ENCODE measurements at regions not wholly inside any gene's neighbourhood (a gene's known extent, or its start where the extent isn't known, plus 50 kb on each side); places are given as distances from the start of the nearest gene placed in this dataset.

DNA sequence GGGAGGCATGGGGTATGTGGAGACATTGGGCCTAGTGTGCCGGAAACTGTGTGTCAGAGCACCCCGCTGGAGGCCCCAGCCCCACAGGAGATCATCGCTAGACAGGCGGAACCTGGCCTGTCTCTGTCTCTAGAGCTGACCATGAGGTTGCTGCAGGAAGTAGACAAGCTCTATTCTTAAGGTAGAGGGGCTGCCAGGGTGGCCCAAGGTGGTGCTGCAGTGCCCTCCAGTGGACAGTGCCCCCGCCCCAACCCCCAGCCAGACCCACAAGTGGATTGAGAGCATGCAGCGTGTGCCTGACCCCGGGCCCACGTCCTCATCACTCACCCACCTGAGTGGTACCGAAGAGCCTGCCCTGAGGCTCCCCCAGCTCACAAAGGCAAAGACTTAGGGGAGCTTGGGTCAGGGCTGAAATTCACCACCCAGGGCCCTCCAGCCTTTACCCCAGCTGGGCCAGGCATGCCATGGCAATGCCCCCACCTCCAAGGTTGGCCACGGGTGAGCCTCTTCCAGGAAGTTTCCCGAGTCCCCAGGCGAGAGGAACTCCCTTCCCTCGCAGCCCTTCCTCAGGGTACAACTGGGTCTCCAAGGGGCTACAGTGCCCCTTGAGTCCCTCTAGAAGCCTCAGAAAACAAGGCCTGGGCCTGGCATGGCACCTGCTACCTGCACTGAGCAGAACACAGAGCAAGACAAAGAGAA, 155.0 kb downstream of the TTC32 start:
- DNase-seq = no peak

DNA sequence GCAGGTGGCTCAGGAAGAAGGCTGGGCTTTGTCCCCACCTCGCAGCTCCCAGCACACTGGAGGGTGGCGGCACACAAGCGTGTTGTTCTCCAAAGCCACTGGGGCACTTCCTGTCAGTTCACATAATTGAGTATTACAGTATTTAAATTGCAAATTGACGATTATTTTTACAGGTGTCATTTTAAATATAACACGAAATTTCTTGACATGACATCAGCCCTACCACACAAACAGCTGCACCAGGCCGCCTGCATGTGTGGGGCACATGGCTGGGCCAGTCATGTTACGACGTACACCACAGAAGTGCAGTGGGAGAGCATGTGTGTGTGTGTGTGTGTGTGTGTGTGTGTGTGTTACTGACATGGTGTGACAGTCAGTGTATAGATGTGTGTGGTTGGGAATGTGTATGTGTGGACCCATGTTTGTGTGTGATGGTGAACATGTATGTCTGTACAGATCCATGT, 155.6 kb downstream of the TTC32 start:
- DNase-seq = no peak

DNA sequence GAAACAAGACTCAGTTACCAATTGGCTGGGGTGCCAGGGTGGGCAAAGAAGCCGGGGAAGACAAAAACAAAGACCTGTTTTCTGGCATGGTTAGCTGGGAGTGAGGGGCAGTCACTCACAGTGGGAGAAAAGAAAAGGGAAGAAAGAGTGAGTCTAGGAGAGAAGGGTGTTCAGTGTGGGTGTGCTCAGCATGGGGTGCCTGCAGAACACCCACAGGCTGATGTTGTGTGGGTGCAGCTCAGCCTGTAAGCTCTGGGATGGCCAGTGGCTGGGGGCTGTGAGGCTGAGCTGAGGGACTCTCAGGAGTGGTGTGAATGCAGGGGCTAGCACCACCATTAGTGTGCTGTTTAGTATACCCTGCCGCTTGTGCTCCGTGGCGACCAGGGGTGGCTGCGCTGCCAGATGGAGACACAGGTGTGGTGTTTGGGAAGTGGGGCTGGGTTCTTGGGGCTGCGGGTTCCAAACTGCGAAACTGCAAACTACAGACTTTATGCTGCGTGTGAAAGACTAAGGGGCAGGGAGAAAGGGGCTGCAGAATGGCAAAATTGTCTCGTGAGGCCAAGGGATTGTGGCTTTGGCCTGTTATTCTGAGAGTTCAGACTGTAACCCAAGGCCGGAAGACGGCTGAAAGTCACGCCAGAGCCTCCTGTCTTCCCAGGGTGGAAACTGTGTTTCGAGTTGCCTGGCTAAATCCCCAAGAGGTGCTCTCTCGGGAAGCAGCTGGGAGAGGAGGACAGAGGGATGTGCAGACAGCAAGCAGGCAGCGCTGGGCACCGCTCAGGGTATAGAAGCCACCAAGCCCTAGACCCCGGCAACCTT, 156.3 kb downstream of the TTC32 start:
- DNase-seq = no peak

DNA sequence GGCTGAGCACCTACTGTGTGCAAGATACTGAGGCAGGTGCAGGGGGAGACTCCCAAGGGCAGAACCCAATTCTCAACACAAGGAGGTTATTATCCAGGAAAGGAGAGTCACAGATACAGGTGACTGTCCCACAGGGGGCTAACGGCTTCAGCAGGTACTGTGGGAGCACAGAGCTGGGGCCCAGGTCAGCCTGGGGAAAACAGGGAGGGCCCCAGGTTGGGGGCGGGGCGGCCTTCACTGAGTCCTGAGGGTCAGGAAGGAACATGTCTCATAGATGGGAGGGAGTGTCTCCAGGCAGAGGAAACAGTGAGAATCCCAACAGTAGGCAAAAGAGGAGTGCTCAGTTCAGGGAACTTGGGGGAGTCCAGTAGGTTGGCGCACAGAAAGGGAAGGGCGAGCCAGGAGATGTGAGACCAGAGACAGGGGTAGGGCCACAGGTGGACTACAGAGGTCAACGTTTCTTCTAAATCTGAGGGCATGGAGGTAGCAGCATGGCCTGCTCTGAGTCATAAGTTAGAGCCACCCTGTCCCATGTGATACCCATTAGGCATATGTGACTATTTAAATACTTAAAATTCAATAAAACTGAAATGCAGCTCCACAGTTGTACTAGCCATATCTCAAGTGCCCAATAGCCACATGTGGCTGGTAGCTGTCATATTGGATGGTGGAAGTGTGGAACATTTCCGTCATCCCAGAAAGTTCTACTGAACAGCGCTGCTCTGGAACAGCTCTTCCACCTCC, 157.2 kb downstream of the TTC32 start:
- DNase-seq = no peak

DNA sequence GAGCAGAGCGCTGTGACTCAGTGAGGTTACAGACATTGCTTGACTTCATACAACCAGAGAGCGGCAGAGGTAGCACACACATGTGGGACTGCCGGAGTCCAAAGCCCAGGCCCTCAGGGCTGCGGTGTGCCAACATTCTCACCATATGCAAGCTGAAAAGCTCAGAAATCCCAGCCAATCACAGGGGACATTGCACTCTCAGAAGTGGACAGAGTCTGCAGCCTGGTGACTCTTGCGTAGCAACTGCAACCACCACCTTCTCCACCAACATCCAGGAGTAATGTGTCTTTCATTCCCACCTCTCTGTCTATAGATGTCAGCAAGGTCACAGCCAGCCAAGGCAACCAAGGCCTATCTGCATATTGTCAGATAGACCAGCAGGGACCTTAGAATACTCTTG, 158.1 kb downstream of the TTC32 start:
- DNase-seq = no peak

DNA sequence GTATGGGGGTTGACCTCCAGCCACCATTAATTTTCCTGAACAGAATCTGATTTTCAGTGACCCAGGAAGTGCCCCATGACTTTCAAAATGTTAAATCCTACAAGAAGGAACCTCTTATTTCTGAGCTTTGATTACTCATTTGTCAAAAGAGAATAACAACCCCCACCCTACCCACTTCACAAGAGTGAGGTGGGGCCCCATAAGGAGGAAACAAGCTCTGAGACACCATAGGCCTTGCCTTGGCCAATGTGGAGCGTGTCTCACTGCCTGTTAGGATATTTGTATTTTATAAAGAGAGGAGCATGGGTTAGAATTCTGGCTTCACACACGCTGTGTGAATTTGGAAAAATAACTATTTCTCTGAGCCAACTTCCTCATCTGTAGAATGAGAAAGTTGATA, 158.9 kb downstream of the TTC32 start:
- DNase-seq = no peak

DNA sequence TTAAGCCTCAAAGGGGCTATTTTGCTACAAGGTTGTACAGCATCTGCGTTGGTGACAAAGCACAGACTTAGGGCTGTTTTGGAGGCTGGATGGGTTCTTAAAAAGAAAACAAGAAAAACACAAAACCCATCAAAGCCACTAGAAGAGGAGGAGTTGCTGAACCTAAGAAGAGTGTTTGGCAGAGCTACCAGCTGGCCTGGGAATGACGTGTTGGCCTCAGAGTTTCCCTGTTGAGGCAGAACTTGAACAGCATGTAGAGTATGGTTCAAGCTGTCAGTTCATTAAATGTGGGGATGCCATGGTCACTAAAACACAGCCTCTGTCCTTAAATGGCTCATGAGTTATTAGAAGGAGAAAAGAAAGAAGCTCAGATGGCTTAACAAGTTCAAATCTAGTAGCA, 162.5 kb downstream of the TTC32 start:
- no peak for DNase-seq

DNA sequence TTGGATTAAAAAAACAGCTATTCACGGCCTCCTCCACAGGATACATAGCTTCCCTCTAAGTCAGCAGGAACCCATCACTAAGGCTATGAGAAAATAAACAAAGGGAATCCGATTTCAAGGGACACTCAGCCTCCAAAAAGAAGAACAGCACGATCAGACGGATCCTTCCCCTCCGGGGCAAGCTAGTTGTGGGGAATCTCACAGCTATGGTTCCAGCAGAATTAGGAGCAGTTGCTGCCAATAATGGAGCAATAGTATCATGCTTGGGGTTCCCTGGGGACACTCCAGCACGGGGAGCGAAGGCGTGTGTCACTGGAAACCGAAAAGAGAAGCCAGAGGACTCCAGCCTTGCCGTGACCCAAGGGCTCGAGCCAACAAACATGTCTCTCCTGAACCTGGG, 163.1 kb downstream of the TTC32 start:
- DNase-seq = no peak

DNA sequence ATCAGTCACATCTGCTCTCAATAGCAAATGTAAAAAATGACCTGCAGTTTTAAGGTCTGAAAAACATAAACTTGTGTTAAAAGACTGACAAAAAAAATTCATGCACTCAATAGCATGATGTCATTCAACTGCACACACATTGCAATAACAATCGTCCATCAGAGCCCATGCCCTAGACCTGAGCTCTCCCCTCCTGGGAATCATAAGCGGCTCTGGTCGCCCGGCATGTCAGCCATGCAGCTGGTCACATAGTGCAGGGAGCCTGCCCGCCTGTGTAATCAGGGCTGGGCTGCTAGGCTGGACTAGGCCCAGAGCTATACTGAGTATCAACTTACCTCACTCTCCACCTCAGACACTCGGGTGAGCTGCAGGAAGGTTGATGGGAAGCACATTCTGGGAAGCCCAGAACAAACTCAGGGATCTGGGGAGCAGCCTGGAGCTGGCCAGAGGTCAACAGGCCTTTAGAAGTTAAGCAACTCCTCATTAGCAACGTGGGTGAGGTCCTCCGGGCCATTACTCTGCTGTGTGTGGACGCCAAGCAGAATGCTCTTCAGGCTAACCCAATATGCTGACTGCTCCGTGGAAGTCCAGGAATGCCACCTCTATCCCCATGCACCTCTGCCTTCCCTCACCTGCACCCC, 165.5 kb downstream of the TTC32 start:
- DNase-seq = no peak

DNA sequence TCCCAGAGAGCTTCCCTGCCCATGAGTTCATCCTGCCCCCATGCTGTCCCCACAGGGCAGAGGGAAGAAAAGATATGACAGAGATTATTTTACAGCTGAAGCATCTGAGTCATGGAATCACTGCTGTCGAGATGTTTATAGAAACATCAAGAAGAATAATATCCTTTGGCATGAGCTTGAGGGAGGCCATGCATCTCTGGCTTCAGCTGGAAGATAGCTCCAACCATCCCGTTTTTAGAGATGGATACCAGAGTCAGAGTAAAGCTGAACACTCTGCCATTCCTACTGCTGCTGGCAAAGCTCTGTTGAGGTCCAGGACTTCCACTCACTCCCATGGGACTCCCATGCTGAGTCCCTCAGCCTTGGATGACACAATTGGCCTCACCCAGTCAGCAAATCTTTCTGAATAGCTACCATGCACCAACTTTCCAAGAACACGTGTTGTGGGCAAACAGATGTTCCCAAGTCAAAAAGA, 167.8 kb downstream of the TTC32 start:
- DNase-seq = no peak

DNA sequence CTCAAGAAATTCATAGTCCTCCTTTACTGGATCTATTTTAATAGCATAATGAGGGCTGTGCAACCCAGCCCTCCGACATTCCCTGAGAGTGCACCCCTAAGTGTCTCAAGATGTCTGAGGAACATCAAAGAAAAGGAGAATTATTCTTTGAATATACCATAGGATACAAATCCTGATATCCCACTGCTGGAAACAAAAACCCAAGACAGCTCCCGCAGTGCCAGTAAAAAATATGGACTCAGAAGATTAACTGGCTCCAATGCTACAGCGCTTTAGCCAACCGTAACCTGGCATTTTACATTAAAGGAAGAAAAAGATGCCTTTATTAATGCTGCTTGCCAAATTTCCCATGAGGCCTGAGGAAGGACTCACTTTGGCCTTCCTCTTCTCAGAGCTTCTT, 168.4 kb downstream of the TTC32 start:
- no peak for DNase-seq

DNA sequence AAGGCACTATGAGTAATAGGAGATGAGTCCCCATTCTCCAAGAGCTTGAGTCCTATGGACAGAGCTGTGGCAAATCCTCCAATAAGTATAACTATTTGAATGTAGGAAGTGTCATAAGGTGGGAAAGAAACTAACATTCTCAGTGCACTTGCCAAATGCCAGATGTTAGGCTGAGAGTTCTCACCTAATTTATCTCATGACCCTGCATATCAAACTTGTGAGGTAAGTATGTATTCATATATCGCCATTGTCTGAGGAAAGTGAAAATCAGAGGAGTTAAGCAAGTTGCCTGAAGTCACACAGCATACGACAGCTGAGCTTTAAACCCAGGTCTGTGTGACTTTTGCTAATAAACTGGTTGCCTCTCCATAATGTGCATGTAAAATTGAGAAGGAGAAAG, 169.5 kb downstream of the TTC32 start:
- no peak for DNase-seq

DNA sequence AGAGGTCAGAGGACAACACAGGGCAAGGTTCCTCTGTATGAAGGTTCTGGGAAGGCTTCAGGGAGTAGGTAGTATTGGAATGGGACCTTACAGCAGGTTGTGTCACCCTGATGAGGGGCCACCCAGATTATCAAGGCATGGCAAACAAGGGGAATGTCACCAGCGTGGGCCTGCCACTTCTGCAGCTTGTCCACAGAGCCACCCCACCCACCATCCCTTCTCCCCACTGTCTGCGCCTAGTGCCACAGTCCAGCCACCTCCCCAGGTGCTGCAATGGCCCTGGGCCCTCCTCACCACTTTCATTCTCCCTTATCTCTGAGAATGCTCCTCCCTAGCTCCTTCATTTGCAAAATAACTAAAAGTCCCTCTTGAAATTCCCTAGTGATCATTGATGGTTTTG, 170.3 kb downstream of the TTC32 start:
- DNase-seq = no peak

DNA sequence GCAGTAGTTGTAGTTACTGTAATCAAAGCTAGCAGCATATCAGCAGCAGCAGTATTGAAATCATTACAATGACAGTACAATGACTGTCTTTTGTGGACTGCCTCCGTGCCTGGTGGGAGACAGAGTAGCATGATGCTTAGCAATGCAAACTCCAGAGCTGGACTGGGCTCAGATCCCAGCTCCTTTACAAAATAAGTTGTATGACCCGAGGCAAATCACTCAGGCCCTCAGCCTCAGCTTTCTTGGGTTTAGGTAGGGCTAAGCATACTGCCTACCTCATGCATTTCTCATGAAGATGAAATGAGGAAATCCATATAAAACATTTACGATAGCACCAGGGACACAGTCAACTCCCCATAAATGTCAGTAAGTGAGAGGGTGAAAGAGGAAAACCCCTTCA, 170.7 kb downstream of the TTC32 start:
- no peak for DNase-seq

DNA sequence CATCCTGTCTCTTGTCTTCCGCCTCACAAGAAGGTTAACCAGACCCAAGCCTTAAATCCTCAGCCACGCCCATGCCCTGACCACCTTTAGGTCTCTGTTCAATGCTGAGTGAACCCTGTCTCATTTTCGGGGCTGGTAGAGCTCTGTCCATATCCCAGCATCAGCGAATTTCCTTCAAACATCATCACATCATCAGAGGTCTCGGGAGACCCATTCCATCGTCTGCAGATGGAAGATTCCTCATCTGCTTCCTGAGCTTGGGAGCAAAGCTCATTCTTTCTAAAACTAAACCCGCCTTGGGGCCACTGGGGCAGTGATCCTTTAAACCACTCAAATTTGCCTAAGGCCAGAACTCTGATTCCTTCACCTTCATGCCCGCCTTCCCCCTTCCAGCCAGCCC, 173.7 kb downstream of the TTC32 start:
- DNase-seq = no peak

DNA sequence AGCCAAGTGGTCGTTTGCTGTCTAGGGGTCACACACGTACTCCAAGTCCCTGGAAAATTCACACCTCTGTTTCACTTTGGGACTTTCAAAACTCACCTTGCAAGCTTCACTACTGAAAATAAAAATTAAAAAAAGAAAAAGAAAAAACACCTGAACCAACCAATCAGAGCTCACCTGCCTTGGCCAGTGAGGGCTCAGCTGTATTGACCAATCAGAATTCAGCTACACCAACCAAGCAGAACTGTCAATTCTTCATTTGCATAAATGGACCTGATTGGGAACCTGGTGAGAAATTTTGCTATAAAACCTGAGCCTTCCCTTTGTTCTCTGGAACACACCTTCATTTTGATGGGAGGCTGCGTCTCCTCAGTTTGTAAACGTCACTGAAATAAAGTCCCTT, 176.4 kb downstream of the TTC32 start:
- no peak for DNase-seq

DNA sequence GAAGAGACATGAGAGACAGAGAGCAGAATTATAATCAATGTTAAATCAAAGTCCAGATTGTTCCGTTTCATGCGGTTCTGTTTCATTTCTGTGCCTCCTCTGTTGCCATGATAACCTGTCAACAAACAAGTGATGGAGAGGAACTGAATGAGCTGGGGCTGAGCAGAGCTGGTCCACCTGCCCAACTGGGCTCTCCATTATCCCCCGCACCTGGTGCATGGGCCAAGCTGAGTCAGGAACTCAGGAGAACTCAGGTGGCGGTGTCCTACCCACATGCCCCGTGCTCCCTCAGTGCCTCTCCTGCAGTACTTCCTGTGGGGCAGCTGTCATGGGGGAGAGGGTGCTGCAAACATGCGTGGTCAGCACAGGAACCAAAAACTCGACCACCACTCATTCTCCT, 178.8 kb downstream of the TTC32 start:
- DNase-seq = no peak

DNA sequence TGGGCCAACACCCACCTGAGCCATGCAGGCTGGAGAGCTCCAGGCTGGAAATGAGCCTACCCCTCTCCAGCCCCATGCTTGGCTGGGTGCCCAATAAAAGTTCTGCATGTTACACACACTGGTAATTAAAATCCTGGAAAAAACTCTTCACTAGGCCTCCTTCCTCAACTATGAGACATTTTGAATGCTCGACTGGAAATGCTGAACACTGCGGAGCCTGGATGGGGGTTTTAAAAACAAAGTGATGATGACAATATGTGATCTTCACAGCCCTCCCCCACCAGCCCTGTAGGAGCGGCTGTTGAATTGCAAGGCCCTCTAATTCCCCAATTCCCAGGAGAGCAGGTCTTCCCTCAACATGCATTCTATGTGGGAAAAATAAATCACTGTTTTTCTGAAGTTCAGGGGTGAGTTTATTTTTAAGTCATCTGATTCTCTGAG, 179.2 kb downstream of the TTC32 start:
- no peak for DNase-seq

DNA sequence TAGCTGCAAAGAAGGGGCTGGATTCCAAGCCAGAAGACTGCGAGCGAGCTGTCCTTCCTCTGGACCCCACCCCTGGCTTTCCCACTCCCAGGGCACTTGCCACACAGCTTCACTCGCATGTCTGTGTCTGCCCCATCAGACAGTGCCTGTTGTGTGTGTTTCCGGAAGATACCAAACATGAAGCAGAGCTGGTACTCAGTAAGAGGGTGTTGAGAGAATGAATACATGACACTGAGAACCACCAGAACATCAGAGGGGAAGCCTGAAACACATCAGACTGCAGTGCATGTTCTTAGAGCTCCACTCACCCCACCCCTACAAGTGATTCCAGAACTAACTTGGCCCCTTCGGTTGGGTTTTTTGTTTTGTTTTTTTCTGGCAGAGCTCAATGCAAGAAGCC, 181.5 kb downstream of the TTC32 start:
- no peak for DNase-seq

DNA sequence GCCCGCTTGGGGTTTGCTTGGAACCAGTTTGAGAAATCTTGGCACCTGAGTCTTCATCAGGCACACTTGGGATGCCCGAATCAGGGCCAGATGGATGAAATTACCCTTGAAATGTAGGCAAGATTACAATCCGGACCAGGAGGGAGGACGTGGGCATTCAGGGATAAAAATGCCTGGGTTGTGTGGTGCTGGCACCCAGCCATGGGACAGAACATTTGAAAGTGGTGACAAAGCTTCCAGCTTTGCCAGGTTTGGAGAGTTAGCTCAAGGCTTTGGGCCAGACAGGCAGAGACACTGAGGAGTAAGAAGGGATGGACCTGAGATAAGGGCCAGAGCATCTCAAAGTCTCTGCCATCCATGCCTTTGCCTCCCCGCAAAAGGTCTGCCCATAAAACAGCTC, 182.2 kb downstream of the TTC32 start:
- DNase-seq = no peak

DNA sequence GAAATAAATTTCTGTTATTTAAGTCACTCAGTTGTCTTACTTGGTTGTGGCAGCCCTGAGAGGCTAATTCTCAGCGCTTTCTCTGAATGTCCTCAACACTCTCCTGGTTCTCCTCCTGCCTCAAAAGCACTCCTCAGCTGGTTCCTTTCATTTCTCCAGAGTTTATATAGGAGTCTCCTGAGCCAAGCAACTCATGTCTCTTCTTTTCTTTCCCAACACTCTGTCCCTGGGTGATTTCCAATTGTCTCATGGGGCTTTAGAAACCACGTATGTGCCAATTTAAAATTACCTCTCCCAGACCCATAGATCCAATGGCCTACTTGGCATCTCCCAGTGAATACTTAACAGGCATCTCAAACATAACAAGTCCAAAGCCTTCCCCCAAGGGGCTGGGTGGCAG, 184.3 kb downstream of the TTC32 start:
- DNase-seq = no peak

DNA sequence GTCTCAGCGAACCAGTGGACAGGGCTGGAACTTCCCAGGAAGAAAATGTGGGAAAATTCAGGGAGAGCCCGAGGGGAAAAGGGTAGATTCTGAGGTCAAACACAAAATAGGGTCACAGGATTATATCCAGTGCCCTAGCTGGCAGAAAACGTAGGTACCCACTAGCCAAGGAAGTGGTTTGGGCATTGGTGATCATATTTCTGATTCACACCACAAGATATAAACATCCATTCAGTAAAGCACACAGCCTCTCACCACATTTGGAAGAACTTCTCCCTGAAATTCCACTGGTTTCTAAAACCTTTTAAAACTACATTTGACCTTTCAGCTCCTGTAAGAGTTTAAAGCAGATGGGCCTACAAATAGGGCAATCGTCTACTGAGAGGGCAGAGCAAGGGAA, 186.9 kb downstream of the TTC32 start:
- DNase-seq = no peak

DNA sequence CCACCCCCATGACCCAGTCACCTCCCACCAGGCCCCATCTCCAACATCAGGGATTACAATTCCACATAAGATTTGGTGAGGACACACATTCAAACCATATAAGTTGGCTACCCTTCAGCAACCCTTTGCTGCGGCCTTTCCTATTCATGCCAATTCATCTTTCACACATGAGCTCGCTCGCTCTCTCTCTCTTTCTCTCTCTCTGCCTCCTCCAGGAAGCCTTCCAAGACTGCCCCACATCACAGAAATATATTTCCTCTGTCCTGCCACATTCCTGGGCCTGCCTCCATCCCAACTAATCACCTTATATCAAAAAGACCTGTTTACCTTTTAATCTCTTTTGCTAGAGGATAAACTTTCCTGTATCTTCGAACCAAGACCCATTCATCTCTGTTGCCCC, 188.9 kb downstream of the TTC32 start:
- no peak for DNase-seq
